ENCODE measurements at regions not wholly inside any gene's neighbourhood (a gene's known extent, or its start where the extent isn't known, plus 50 kb on each side); places are given as distances from the start of the nearest gene placed in this dataset.

- no peak for DNase-seq (ENCODE audit: extremely low read depth, insufficient read length)
- Histone ChIP-seq H3K27me3 (replicated peaks; ENCODE audit: control insufficient read depth, insufficient read depth, low read length) (no peaks in the 10 kb centered on the region), H3K4me3 (replicated peaks; ENCODE audit: low read depth, low read length) (no peak overlapping the region), H3K36me3 (ENCODE audit: control insufficient read depth, insufficient read depth, low read length) (no peaks in the 10 kb centered on the region)
- no peak for TF ChIP-seq CTCF (IDR thresholded peaks at IDR 0.05; ENCODE audit: insufficient read depth, low read length, poor library complexity, severe bottlenecking)
Observed at GRCh38 chr5:29039994-29040393, 2001.6 kb upstream of the CDH9 start.

GRCh38 chr5:29037716-29038115, 1999.3 kb upstream of the CDH9 start:
- no peak for DNase-seq (ENCODE audit: extremely low read depth, insufficient read length)
- H3K27me3 ChIP-seq (replicated peaks; ENCODE audit: control insufficient read depth, insufficient read depth, low read length), result no peaks in the 10 kb centered on the region
- no peak for TF ChIP-seq CTCF (IDR thresholded peaks at IDR 0.05; ENCODE audit: insufficient read depth, low read length, poor library complexity, severe bottlenecking)
- no peaks in the 10 kb centered on the region for H3K36me3 ChIP-seq (ENCODE audit: control insufficient read depth, insufficient read depth, low read length)
- no peak overlapping the region for H3K4me3 ChIP-seq (replicated peaks; ENCODE audit: low read depth, low read length)

- DNase-seq (ENCODE audit: extremely low read depth, insufficient read length), result no peak
- H3K27me3 ChIP-seq (replicated peaks; ENCODE audit: control insufficient read depth, insufficient read depth, low read length), result no peaks in the 10 kb centered on the region
- H3K36me3 ChIP-seq (ENCODE audit: control insufficient read depth, insufficient read depth, low read length), result no peaks in the 10 kb centered on the region
- no peak for TF ChIP-seq CTCF (IDR thresholded peaks at IDR 0.05; ENCODE audit: insufficient read depth, low read length, poor library complexity, severe bottlenecking)
- no peak overlapping the region for H3K4me3 ChIP-seq (replicated peaks; ENCODE audit: low read depth, low read length)
Observed at GRCh38 chr5:29024052-29024451, 1985.7 kb upstream of the CDH9 start.

GRCh38 chr5:29023541-29023940, 1985.2 kb upstream of the CDH9 start:
- DNase-seq (ENCODE audit: extremely low read depth, insufficient read length), result no peak
- no peak for TF ChIP-seq CTCF (IDR thresholded peaks at IDR 0.05; ENCODE audit: insufficient read depth, low read length, poor library complexity, severe bottlenecking)
- Histone ChIP-seq H3K36me3 (ENCODE audit: control insufficient read depth, insufficient read depth, low read length) (no peaks in the 10 kb centered on the region), H3K4me3 (replicated peaks; ENCODE audit: low read depth, low read length) (no peak overlapping the region), H3K27me3 (replicated peaks; ENCODE audit: control insufficient read depth, insufficient read depth, low read length) (no peaks in the 10 kb centered on the region)

- no peaks in the 10 kb centered on the region for H3K27me3 ChIP-seq (replicated peaks; ENCODE audit: control insufficient read depth, insufficient read depth, low read length)
- DNase-seq (ENCODE audit: extremely low read depth, insufficient read length), result no peak
- no peak for TF ChIP-seq CTCF (IDR thresholded peaks at IDR 0.05; ENCODE audit: insufficient read depth, low read length, poor library complexity, severe bottlenecking)
Observed at GRCh38 chr5:29017501-29017900, 1979.1 kb upstream of the CDH9 start.

GRCh38 chr5:29016067-29016466, 1977.7 kb upstream of the CDH9 start:
- Histone ChIP-seq H3K4me3 (replicated peaks; ENCODE audit: low read depth, low read length) (no peak overlapping the region), H3K27me3 (replicated peaks; ENCODE audit: control insufficient read depth, insufficient read depth, low read length) (no peaks in the 10 kb centered on the region), H3K36me3 (ENCODE audit: control insufficient read depth, insufficient read depth, low read length) (no peaks in the 10 kb centered on the region)
- DNase-seq (ENCODE audit: extremely low read depth, insufficient read length), result no peak
- TF ChIP-seq CTCF (IDR thresholded peaks at IDR 0.05; ENCODE audit: insufficient read depth, low read length, poor library complexity, severe bottlenecking), result no peak

More at GRCh38 chr5:29017501-29017900, 1979.1 kb upstream of the CDH9 start:
- Histone ChIP-seq H3K4me3 (replicated peaks; ENCODE audit: low read depth, low read length) (no peak overlapping the region), H3K36me3 (ENCODE audit: control insufficient read depth, insufficient read depth, low read length) (no peaks in the 10 kb centered on the region)

Data from GM06990 (cell line).